OCI-LY3 (cell line): ENCODE measurements at regions not wholly inside any gene's neighbourhood (a gene's known extent, or its start where the extent isn't known, plus 50 kb on each side); places are given as distances from the start of the nearest gene placed in this dataset.

Source experiments
- H2AFZ ChIP-seq: fragments of 200-600, 300-600 bp; shearing (Covaris generic); 2 replicates; pipeline ENCODE4 v1.6.0; 2014; ENCODE audit warnings: antibody characterized with exemption, low read depth, low read length
- H3K27ac ChIP-seq: fragments of 200-600, 300-600 bp; sonication (generic); 2 replicates; pipeline ENCODE4 v1.5.1; 2014; ENCODE audit warnings: mild to moderate bottlenecking, low read length, moderate library complexity, mixed read lengths
- H3K27me3 ChIP-seq: fragments of 200-600, 300-600 bp; sonication (generic); 2 replicates; pipeline ENCODE4 v1.6.1; 2014; ENCODE audit warnings: low read depth, low read length, mixed read lengths
- H3K36me3 ChIP-seq: fragments of 200-600, 300-600 bp; sonication (generic); replicated peaks from 2 replicates; pipeline ENCODE3; 2014; ENCODE audit warnings: low read depth, low read length, mixed read lengths
- H3K4me1 ChIP-seq: fragments of 300-600, 200-600 bp; sonication (generic); 2 replicates; pipeline ENCODE4 v1.6.1; 2014; ENCODE audit warnings: low read length, mixed read lengths
- H3K4me2 ChIP-seq: fragments of 200-600, 300-600 bp; sonication (generic); 2 replicates; pipeline ENCODE4 v1.6.1; 2014; ENCODE audit warnings: low read length, mixed read lengths
- H3K4me3 ChIP-seq: fragments of 300-600, 200-600 bp; sonication (generic); 2 replicates; pipeline ENCODE4 v1.5.1; 2014; ENCODE audit warnings: antibody characterized with exemption, mild to moderate bottlenecking, low read length, moderate library complexity
- H3K79me2 ChIP-seq: fragments of 300-600, 200-600 bp; shearing (Covaris generic); 2 replicates; pipeline ENCODE4 v1.6.1; 2014; ENCODE audit warnings: mild to moderate bottlenecking, low read length, mixed read lengths
- H3K9ac ChIP-seq: fragments of 300-600, 200-600 bp; shearing (Covaris generic); 2 replicates; pipeline ENCODE4 v1.6.0; 2014; ENCODE audit warnings: mild to moderate bottlenecking, low read length, moderate library complexity
- H3K9me3 ChIP-seq: fragments of 200-600, 300-600 bp; shearing (Covaris generic); 2 replicates; pipeline ENCODE4 v1.6.1; 2014; ENCODE audit warnings: low read length, mixed read lengths; ENCODE audit not compliant: insufficient read depth
- H4K20me1 ChIP-seq: fragments of 200-600, 300-600 bp; sonication (generic); 2 replicates; pipeline ENCODE4 v1.6.1; 2016; ENCODE audit warnings: low read length, mixed read lengths; ENCODE audit not compliant: insufficient read depth
- EZH2phosphoT487 ChIP-seq: fragments of 200-600 bp; shearing (Covaris generic); IDR thresholded peaks from 2 replicates; pipeline ENCODE4 v1.6.1; 2018; ENCODE audit warnings: antibody characterized with exemption, mixed run types, low read depth
- TF ChIP-seq, protein P1 (sequence below): fragments of 200-600, 300-600 bp; sonication (generic); IDR thresholded peaks from 2 replicates; pipeline ENCODE4 v1.5.1; 2014; ENCODE audit warnings: antibody characterized with exemption, low read length, low read depth

GRCh38 chr3:28612232-28612631 is 263.6 kb upstream of the AZI2 start:
- Histone ChIP-seq H3K27ac (no peak overlapping the region), H4K20me1 (no peaks in the 10 kb centered on the region), H3K4me3 (no peak overlapping the region), H3K4me1 (no peaks in the 10 kb centered on the region), H3K4me2 (no peak overlapping the region), H3K9ac (no peak overlapping the region), H3K9me3 (no peaks in the 10 kb centered on the region), H3K27me3 (no peaks in the 10 kb centered on the region), H3K79me2 (no peaks in the 10 kb centered on the region), H2AFZ (no peak overlapping the region), H3K36me3 (no peaks in the 10 kb centered on the region)
- TF ChIP-seq, protein P1, sequence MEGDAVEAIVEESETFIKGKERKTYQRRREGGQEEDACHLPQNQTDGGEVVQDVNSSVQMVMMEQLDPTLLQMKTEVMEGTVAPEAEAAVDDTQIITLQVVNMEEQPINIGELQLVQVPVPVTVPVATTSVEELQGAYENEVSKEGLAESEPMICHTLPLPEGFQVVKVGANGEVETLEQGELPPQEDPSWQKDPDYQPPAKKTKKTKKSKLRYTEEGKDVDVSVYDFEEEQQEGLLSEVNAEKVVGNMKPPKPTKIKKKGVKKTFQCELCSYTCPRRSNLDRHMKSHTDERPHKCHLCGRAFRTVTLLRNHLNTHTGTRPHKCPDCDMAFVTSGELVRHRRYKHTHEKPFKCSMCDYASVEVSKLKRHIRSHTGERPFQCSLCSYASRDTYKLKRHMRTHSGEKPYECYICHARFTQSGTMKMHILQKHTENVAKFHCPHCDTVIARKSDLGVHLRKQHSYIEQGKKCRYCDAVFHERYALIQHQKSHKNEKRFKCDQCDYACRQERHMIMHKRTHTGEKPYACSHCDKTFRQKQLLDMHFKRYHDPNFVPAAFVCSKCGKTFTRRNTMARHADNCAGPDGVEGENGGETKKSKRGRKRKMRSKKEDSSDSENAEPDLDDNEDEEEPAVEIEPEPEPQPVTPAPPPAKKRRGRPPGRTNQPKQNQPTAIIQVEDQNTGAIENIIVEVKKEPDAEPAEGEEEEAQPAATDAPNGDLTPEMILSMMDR, result no peak
- TF ChIP-seq EZH2phosphoT487, result no peak

DNA sequence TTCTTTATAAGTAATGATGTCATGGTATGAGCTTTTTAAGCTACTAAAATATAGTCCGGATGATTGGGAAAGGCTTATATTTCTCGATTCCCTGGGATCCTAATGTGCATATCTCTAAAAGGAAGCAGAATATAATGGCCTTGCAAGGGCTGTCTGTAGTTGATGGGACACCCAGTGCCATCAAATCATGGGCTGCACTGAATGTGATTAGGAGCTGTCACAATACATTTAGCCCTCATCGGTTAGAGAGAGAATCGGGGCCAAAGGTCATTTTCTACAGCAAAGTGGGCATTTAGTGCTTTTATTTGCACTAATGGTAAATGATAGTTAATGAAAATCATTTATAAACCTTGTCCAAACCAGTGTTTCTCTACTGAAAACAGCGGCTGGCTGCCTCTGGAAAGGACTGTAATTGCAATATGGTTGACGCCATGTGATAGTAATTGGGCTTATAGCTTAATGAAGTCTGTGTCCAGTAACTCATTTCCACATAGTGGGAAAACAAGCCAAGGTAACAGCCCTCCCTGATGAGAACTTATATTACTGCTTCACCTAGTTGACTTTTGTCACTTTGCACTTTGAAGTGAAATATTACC is 265.0 kb upstream of the AZI2 start:
- Histone ChIP-seq H3K9ac (no peak overlapping the region), H3K27ac (no peak overlapping the region), H4K20me1 (no peaks in the 10 kb centered on the region), H3K4me3 (no peak overlapping the region), H3K4me2 (no peak overlapping the region), H3K36me3 (no peaks in the 10 kb centered on the region), H3K79me2 (no peaks in the 10 kb centered on the region), H2AFZ (no peak overlapping the region), H3K4me1 (no peaks in the 10 kb centered on the region), H3K9me3 (no peaks in the 10 kb centered on the region), H3K27me3 (no peaks in the 10 kb centered on the region)
- TF ChIP-seq EZH2phosphoT487, result no peak
- TF ChIP-seq, protein P1, result no peak

DNA sequence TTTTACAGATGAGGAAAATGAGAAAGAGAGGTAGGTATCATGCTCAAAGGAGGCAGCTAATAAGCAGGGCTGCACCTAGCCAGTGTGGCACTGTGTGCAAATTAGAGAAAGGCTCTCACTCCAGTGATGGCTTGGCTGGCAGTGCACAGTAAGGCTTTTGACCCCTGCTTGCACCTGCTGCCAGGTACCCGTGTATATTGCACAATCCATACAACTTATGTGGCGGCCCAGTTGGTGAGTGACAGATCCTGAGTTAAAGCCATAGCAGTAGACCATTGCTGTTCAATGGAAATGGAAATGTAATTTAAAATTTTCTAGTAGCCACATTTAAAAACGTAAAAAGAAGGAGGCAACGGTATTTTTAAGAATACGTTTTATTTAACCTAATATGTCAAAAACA is 266.4 kb upstream of the AZI2 start:
- Histone ChIP-seq H3K9ac (no peak overlapping the region), H3K27me3 (no peaks in the 10 kb centered on the region), H3K79me2 (no peaks in the 10 kb centered on the region), H3K4me1 (no peaks in the 10 kb centered on the region), H4K20me1 (no peaks in the 10 kb centered on the region), H3K27ac (no peak overlapping the region), H3K36me3 (no peaks in the 10 kb centered on the region), H2AFZ (no peak overlapping the region), H3K4me2 (no peak overlapping the region), H3K9me3 (no peaks in the 10 kb centered on the region), H3K4me3 (no peak overlapping the region)
- TF ChIP-seq, protein P1, result no peak
- TF ChIP-seq EZH2phosphoT487, result no peak

GRCh38 chr3:28615971-28616370 is 267.3 kb upstream of the AZI2 start:
- Histone ChIP-seq H3K9me3 (no peaks in the 10 kb centered on the region), H3K27ac (no peak overlapping the region), H3K9ac (no peak overlapping the region), H4K20me1 (no peaks in the 10 kb centered on the region), H3K4me1 (no peaks in the 10 kb centered on the region), H3K4me3 (no peak overlapping the region), H3K27me3 (no peaks in the 10 kb centered on the region), H3K36me3 (no peaks in the 10 kb centered on the region), H2AFZ (no peak overlapping the region), H3K79me2 (no peaks in the 10 kb centered on the region), H3K4me2 (no peak overlapping the region)
- TF ChIP-seq, protein P1, result no peak
- no peak for TF ChIP-seq EZH2phosphoT487
